ENCODE measurements at regions not wholly inside any gene's neighbourhood (a gene's known extent, or its start where the extent isn't known, plus 50 kb on each side); places are given as distances from the start of the nearest gene placed in this dataset.

- Mint-ChIP-seq H3K9me3 (ENCODE audit: low read depth) (peaks cover 2% of the 10 kb centered on the region), H3K4me3 (ENCODE audit: unreplicated experiment) (no peak overlapping the region), H3K27me3 (ENCODE audit: low read depth) (no peaks in the 10 kb centered on the region), H3K36me3 (ENCODE audit: low read depth) (no peaks in the 10 kb centered on the region), H3K4me1 (ENCODE audit: low read depth) (no peaks in the 10 kb centered on the region), H3K27ac (ENCODE audit: unreplicated experiment) (no peak overlapping the region)
- TF ChIP-seq CTCF (IDR thresholded peaks at IDR 0.05) = no peak
- no peak for DNase-seq (ENCODE audit: low spot score)
These were observed 560.4 kb downstream of the ETNK1 start for GRCh38 chr12:23185346-23185745.

- H3K36me3 Mint-ChIP-seq (ENCODE audit: low read depth) = no peaks in the 10 kb centered on the region
- H3K27me3 Mint-ChIP-seq (ENCODE audit: low read depth) = no peaks in the 10 kb centered on the region
- H3K4me1 Mint-ChIP-seq (ENCODE audit: low read depth) = no peaks in the 10 kb centered on the region
- no peak overlapping the region for H3K27ac Mint-ChIP-seq (ENCODE audit: unreplicated experiment)
- no peak overlapping the region for H3K4me3 Mint-ChIP-seq (ENCODE audit: unreplicated experiment)
- H3K9me3 Mint-ChIP-seq (ENCODE audit: low read depth) = peaks cover 2% of the 10 kb centered on the region
- no peak for TF ChIP-seq CTCF (IDR thresholded peaks at IDR 0.05)
- DNase-seq (ENCODE audit: low spot score) = no peak
These were observed 562.0 kb downstream of the ETNK1 start for GRCh38 chr12:23186950-23187349.

- Mint-ChIP-seq H3K9me3 (ENCODE audit: low read depth) (peaks cover 4% of the 10 kb centered on the region), H3K36me3 (ENCODE audit: low read depth) (no peaks in the 10 kb centered on the region), H3K4me1 (ENCODE audit: low read depth) (peaks cover 17% of the 10 kb centered on the region), H3K4me3 (ENCODE audit: unreplicated experiment) (no peak overlapping the region), H3K27me3 (ENCODE audit: low read depth) (no peaks in the 10 kb centered on the region), H3K27ac (ENCODE audit: unreplicated experiment) (no peak overlapping the region)
- no peak for TF ChIP-seq CTCF (IDR thresholded peaks at IDR 0.05)
- DNase-seq (ENCODE audit: low spot score) = no peak
These were observed 568.6 kb downstream of the ETNK1 start for GRCh38 chr12:23193552-23193951.

DNA sequence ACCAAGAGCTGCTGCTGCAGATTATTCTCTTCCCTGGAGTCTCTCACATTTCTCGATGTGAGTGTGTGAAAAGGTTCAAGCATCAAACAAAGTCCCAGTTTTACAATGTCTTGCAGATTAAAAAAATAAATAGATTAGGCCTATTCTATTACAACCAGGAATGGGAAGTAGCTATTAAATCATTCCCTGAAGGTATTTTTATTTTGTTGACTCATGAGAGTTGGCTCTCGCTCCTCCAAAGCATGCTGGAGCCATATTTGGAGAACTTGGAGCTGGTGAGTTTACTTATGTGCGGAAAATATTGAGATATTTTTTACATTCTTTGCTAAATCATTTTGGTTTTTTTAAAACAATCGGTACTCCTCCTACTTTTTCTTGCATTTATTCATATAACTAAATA, 572.3 kb downstream of the ETNK1 start:
- H3K27me3 Mint-ChIP-seq (ENCODE audit: low read depth) = no peaks in the 10 kb centered on the region
- peaks cover 17% of the 10 kb centered on the region for H3K4me1 Mint-ChIP-seq (ENCODE audit: low read depth)
- peak overlapping the region; percentile 52 for H3K27ac Mint-ChIP-seq (ENCODE audit: unreplicated experiment)
- no peak for DNase-seq (ENCODE audit: low spot score)
- H3K9me3 Mint-ChIP-seq (ENCODE audit: low read depth) = peaks cover 13% of the 10 kb centered on the region
- no peaks in the 10 kb centered on the region for H3K36me3 Mint-ChIP-seq (ENCODE audit: low read depth)
- H3K4me3 Mint-ChIP-seq (ENCODE audit: unreplicated experiment) = peak overlapping the region; percentile 36
- no peak for TF ChIP-seq CTCF (IDR thresholded peaks at IDR 0.05)

- no peaks in the 10 kb centered on the region for H3K27me3 Mint-ChIP-seq (ENCODE audit: low read depth)
- H3K4me1 Mint-ChIP-seq (ENCODE audit: low read depth) = peaks cover 7% of the 10 kb centered on the region
- H3K4me3 Mint-ChIP-seq (ENCODE audit: unreplicated experiment) = no peak overlapping the region
- DNase-seq (ENCODE audit: low spot score) = no peak
- TF ChIP-seq CTCF (IDR thresholded peaks at IDR 0.05) = no peak
- H3K9me3 Mint-ChIP-seq (ENCODE audit: low read depth) = peaks cover 13% of the 10 kb centered on the region
- no peak overlapping the region for H3K27ac Mint-ChIP-seq (ENCODE audit: unreplicated experiment)
- no peaks in the 10 kb centered on the region for H3K36me3 Mint-ChIP-seq (ENCODE audit: low read depth)
These were observed 577.8 kb downstream of the ETNK1 start for GRCh38 chr12:23202728-23203127.

Data from chondrocyte (in vitro differentiated cells).